Natural killer cell (primary cell): ENCODE measurements at regions not wholly inside any gene's neighbourhood (a gene's known extent, or its start where the extent isn't known, plus 50 kb on each side); places are given as distances from the start of the nearest gene placed in this dataset.

Source experiments
- ATAC-seq, 3 donors: fragments of 150-1000 bp in 2 of 3; fragments of 200-7000 bp in 1 of 3; cut with Tn5 transposase; 1 replicate in 1 of 3; 2 replicates in 2 of 3; pipeline ENCODE4 v1.10.0; 2021; ENCODE audit warnings: mild to moderate bottlenecking in 2 of 3, moderate library complexity in 2 of 3
- DNase-seq, 2 donors: peaks; one replicate each; pipeline versions ENCODE4 v3.0.0 to v3.0.0-alpha.2; 2013 to 2021; ENCODE audit warnings: mixed read lengths in 1 of 2
- H3K27ac ChIP-seq: one replicate; pipeline ENCODE4 v1.5.1; 2013; ENCODE audit warnings: mild to moderate bottlenecking, low read length
- H3K27me3 ChIP-seq: one replicate; pipeline ENCODE4 v1.6.1; 2013; ENCODE audit warnings: low read length; ENCODE audit not compliant: control insufficient read depth, insufficient read depth
- H3K36me3 ChIP-seq: one replicate; pipeline ENCODE4 v1.6.1; 2013; ENCODE audit warnings: low read length; ENCODE audit not compliant: control insufficient read depth, insufficient read depth
- H3K4me1 ChIP-seq: one replicate; pipeline ENCODE4 v1.6.1; 2013; ENCODE audit warnings: low read length; ENCODE audit not compliant: control insufficient read depth, insufficient read depth
- H3K4me3 ChIP-seq: one replicate; pipeline ENCODE4 v1.5.1; 2013; ENCODE audit warnings: low read length
- H3K9me3 ChIP-seq: one replicate; pipeline ENCODE4 v1.6.1; 2013; ENCODE audit warnings: low read length; ENCODE audit not compliant: control insufficient read depth, insufficient read depth
- H3K27ac Mint-ChIP-seq, 2 donors: one replicate each; pipeline ENCODE4 v1.8.0; 2022; ENCODE audit warnings: mild to moderate bottlenecking in 2 of 2, mixed read lengths in 2 of 2, moderate library complexity in 1 of 2
- H3K27me3 Mint-ChIP-seq, 2 donors: one replicate each; pipeline ENCODE4 v1.8.0; 2022; ENCODE audit warnings: low read depth in 2 of 2, mixed read lengths in 2 of 2
- H3K36me3 Mint-ChIP-seq: one replicate; pipeline ENCODE4 v1.8.0; 2022; ENCODE audit warnings: mixed read lengths
- H3K4me1 Mint-ChIP-seq, 2 donors: one replicate each; pipeline ENCODE4 v1.8.0; 2022; ENCODE audit warnings: mixed read lengths in 2 of 2
- H3K4me3 Mint-ChIP-seq: one replicate; pipeline ENCODE4 v1.8.0; 2022; ENCODE audit warnings: mild to moderate bottlenecking, moderate library complexity, mixed read lengths
- H3K9me3 Mint-ChIP-seq, 2 donors: one replicate each; pipeline ENCODE4 v1.8.0; 2022; ENCODE audit warnings: mixed read lengths in 2 of 2
- WGBS: methylation state at CpG from one replicate; pipeline ENCODE4 v1.1.7; 2013; ENCODE audit warnings: missing lambda C conversion rate; ENCODE audit not compliant: insufficient coverage; 5-methylcytosine and 5-hydroxymethylcytosine counted together
- intact Hi-C: fragments of 100-400 bp; cut with micrococcal nuclease; formaldehyde crosslinking; loops from one replicate; pipeline ENCODE4 v1.14.2; 2022
- TF ChIP-seq, protein P1 (sequence below): fragments of 200-600 bp; IDR thresholded peaks from one replicate; pipeline ENCODE4 v1.8.0; 2022; ENCODE audit warnings: antibody characterized with exemption

DNA sequence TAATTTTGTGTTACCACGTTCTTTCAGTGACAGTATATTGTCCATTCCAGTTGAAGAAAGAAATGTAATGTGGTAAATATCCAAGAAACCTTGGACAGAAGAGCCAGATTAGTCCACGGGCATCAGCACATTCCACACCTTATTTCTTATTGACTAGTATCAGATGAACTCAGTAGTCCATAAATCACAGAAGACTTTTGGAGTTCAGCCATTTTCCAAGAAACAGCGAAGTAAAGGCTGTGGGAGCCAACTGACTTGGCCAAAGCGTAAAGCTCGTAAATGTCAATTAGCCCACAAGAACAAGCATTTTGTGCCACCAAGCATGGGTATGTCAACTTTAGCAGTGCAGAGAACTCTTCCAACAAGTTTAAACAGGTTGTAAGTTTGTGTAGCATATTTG, 60.2 kb upstream of the STARD4 start:
- no peaks in the 10 kb centered on the region for H3K4me1 ChIP-seq
- no peak overlapping the region for H3K27ac Mint-ChIP-seq
- H3K36me3 Mint-ChIP-seq, result no peaks in the 10 kb centered on the region
- no peaks in the 10 kb centered on the region for H3K9me3 ChIP-seq
- H3K4me3 Mint-ChIP-seq, result no peak overlapping the region
- TF ChIP-seq, protein P1, sequence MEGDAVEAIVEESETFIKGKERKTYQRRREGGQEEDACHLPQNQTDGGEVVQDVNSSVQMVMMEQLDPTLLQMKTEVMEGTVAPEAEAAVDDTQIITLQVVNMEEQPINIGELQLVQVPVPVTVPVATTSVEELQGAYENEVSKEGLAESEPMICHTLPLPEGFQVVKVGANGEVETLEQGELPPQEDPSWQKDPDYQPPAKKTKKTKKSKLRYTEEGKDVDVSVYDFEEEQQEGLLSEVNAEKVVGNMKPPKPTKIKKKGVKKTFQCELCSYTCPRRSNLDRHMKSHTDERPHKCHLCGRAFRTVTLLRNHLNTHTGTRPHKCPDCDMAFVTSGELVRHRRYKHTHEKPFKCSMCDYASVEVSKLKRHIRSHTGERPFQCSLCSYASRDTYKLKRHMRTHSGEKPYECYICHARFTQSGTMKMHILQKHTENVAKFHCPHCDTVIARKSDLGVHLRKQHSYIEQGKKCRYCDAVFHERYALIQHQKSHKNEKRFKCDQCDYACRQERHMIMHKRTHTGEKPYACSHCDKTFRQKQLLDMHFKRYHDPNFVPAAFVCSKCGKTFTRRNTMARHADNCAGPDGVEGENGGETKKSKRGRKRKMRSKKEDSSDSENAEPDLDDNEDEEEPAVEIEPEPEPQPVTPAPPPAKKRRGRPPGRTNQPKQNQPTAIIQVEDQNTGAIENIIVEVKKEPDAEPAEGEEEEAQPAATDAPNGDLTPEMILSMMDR, result no peak
- no peaks in the 10 kb centered on the region for H3K27me3 ChIP-seq
- H3K36me3 ChIP-seq, result no peaks in the 10 kb centered on the region
- 90% methylated on average over 4 of the region's 5 CpGs for WGBS
- peaks cover 0 to 2% of the 10 kb centered on the region in 2 donors for H3K27me3 Mint-ChIP-seq
- H3K4me3 ChIP-seq, result no peak overlapping the region
- H3K4me1 Mint-ChIP-seq, result peaks cover 0 to 5% of the 10 kb centered on the region in 2 donors
- intact Hi-C loops, result no loop called here
- no peak overlapping the region for H3K27ac ChIP-seq
- ATAC-seq, result no peak
- no peak for DNase-seq
- no peaks in the 10 kb centered on the region for H3K9me3 Mint-ChIP-seq

DNA sequence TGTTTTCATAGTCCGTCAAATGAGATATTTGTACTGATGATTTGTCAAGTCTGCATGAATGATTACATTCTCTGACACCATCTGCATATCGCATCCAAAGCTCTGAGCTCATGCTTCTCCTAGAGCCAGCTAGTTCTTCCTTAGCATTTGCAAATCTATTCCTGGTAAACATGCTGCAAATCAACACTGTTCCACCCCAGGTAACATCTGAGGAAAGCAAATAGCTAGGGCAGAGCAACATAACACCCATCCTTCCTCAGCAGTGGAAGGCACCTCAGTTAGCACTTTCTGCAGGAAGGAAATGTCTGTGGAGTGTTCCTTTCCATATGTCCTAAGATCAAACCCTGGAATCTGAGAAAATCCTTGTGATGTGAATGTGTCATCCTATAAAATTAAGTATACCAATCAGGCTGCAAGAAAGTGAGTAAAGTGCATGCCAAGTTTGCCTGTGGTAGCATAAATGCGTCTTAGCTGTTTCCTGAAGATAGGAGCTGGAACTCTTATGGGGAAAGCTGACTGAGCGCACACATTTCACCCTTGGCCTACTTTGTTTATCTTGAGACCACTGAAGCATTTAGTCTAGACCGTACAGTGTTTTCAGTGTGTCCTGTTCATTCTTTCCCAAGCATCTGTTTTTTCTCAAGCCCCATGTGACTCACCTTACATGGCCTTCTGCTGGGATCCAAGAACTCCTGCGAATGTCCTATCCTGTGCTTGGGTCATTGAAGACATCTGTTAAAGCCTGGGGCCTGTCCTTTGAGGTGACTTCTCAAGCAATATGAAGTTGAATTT, 50.9 kb upstream of the STARD4 start:
- Histone ChIP-seq H3K9me3 (no peaks in the 10 kb centered on the region), H3K27me3 (no peaks in the 10 kb centered on the region), H3K36me3 (no peaks in the 10 kb centered on the region), H3K4me3 (no peak overlapping the region), H3K27ac (no peak overlapping the region), H3K4me1 (no peaks in the 10 kb centered on the region)
- H3K27me3 Mint-ChIP-seq, result peaks cover 10 to 14% of the 10 kb centered on the region in 2 donors
- ATAC-seq (no peak), DNase-seq (no peak)
- intact Hi-C loops, result no loop called here
- H3K36me3 Mint-ChIP-seq, result peaks cover 14% of the 10 kb centered on the region
- TF ChIP-seq, protein P1, result no peak
- no peaks in the 10 kb centered on the region for H3K4me1 Mint-ChIP-seq
- H3K4me3 Mint-ChIP-seq, result no peak overlapping the region
- H3K9me3 Mint-ChIP-seq, result peaks cover 0 to 5% of the 10 kb centered on the region in 2 donors
- WGBS, result 83% methylated on average over 6 of the region's 6 CpGs
- no peak overlapping the region for H3K27ac Mint-ChIP-seq

DNA sequence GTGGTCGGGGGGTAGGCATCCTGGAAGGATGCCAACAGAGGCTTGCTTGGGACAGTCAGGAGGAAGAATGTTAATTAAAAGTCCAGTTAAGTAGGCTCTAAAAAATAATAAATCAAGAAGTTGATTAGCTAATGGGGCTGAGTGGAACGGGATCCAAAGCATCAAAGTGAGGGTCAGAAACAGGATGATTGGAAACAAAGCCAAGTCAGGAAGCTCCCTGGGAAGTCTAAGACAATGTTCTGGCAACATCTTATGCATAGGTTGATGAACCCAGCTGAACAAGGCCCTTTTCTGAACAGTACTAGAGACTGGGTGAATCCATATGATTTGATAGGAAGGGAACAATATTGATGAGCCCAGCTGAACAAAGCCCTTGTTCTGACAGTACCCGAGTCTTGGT, 50.2 kb upstream of the STARD4 start:
- H3K27ac ChIP-seq, result no peak overlapping the region
- Mint-ChIP-seq H3K36me3 (peaks cover 14% of the 10 kb centered on the region), H3K9me3 (peaks cover 0 to 5% of the 10 kb centered on the region in 2 donors), H3K4me1 (no peaks in the 10 kb centered on the region), H3K27ac (no peak overlapping the region), H3K4me3 (no peak overlapping the region), H3K27me3 (peaks cover 11 to 14% of the 10 kb centered on the region in 2 donors)
- TF ChIP-seq, protein P1, result no peak
- WGBS, result 84% methylated on average over 3 of the region's 3 CpGs
- H3K4me1 ChIP-seq, result no peaks in the 10 kb centered on the region
- ATAC-seq (no peak), DNase-seq (no peak)
- H3K27me3 ChIP-seq, result no peaks in the 10 kb centered on the region
- no peaks in the 10 kb centered on the region for H3K36me3 ChIP-seq
- intact Hi-C loops, result no loop called here
- no peak overlapping the region for H3K4me3 ChIP-seq
- no peaks in the 10 kb centered on the region for H3K9me3 ChIP-seq
